VCaP (cell line): ENCODE measurements at regions not wholly inside any gene's neighbourhood (a gene's known extent, or its start where the extent isn't known, plus 50 kb on each side); places are given as distances from the start of the nearest gene placed in this dataset.
"Not testable (repeated sequence)": the region's sequence is repeated elsewhere in the genome, so short reads cannot be mapped to it uniquely, and the experiment has no call there.

Experiments used
- H3K27ac ChIP-seq: fragments of 450-650 bp; 2 replicates; pipeline ENCODE4 v1.5.1; 2017
- CTCF ChIP-seq: fragments of 450-650 bp; conservative IDR thresholded peaks from 2 replicates; pipeline ENCODE4 v1.5.1; 2017; ENCODE audit warnings: mild to moderate bottlenecking, moderate library complexity

GRCh38 chr10:14425034-14425433, 94.3 kb upstream of the FRMD4A start:
- TF ChIP-seq CTCF = no peak
- no peak overlapping the region for H3K27ac ChIP-seq

GRCh38 chr10:14423111-14423744, 92.5 kb upstream of the FRMD4A start:
- no peak overlapping the region for H3K27ac ChIP-seq
- no peak for TF ChIP-seq CTCF

DNA sequence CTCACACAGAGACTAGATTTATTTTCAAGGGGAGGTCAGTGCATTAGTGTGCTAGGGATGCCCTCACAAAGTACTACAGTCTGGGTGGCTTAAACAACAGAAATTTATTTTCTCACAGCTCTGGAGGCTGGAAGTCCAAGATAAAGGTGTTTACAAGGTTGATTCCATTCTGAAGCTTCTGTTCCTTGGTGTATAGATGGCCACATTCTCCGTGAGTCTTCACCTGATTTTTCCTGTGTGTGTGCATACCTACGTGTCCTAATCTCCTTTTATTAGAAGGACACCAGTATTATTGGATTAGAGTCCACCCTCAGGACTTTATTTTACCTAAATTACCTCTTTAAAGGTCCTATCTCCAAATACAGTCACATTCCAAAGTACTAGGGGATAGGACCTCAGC, 91.7 kb upstream of the FRMD4A start:
- TF ChIP-seq CTCF = no peak
- no peak overlapping the region for H3K27ac ChIP-seq

GRCh38 chr10:14421941-14422340, 91.2 kb upstream of the FRMD4A start:
- no peak overlapping the region for H3K27ac ChIP-seq
- TF ChIP-seq CTCF = no peak

DNA sequence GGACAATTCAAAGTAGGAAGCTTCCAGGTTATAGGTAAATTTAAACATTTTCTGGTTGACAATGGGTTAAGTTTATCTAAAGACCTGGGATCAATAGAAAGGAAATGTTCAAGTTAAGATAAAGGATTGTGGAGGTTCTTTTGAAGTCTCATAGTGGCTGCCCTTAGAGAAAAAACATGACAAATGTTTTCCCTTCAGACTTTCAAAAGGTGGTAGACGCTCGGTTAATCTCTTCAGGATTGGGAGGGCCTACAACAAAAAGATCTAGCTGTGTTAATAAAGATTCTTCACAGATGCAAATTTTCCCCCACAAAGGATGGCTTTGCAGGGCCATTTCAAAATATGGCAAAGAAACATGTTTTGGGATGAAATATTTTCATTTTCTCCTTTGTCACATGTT, 86.6 kb upstream of the FRMD4A start:
- not testable (repeated sequence) for H3K27ac ChIP-seq

DNA sequence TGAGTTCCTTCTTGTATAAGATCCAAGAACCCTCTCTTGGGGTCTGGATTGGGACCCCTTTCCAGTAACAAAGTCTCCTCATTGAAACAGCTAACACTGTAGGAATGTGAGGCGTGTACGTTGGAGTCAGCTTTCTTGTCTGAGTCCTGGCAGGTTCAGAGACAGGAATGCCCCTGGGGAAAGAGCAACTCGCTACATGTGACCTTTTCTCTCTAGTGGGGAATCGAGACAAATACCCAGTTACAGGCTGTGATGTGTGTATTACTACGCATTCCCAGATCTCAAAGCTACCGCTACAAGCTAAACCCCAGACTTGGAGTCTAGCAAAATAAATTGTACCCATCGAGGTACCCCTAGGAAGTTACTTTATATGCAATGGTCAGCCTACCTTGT, 85.6 kb upstream of the FRMD4A start:
- TF ChIP-seq CTCF = no peak
- no peak overlapping the region for H3K27ac ChIP-seq

- no peak overlapping the region for H3K27ac ChIP-seq
- TF ChIP-seq CTCF = no peak
Measured at GRCh38 chr10:14415676-14416307, 85.1 kb upstream of the FRMD4A start.

GRCh38 chr10:14414901-14415300, 84.2 kb upstream of the FRMD4A start:
- no peak overlapping the region for H3K27ac ChIP-seq
- no peak for TF ChIP-seq CTCF
